ENCODE measurements at regions not wholly inside any gene's neighbourhood (a gene's known extent, or its start where the extent isn't known, plus 50 kb on each side); places are given as distances from the start of the nearest gene placed in this dataset.

DNA sequence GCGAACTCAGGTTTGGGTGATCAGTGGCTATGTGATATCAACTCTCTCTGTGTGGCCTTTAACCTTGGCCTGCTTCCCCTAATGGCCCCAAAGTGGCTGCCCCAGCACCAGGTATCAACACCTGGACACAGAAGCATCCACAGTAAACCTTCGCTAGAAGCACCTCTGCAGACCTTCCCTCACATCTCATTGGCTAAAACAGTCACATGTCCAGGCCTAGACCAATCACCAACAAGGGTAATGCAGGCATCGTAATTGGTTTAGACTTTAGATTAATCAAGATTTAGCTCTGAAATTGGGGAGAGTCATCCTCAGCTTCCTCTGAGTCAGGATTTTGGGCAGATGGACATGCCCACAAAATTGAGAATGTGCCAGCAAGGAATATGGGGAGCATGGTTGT lies 92.5 kb upstream of the MYL2 start:
- TF ChIP-seq POLR2A (IDR thresholded peaks at IDR 0.05; ENCODE audit: borderline replicate concordance, extremely low read depth, insufficient read depth, insufficient read length) (no peak), EZH2 (IDR thresholded peaks at IDR 0.05) (no peak), POLR2AphosphoS5 (IDR thresholded peaks at IDR 0.05; ENCODE audit: low read depth, low read length) (no peak), ATF3 (IDR thresholded peaks at IDR 0.05) (no peak), CEBPB (IDR thresholded peaks at IDR 0.05; ENCODE audit: low read depth) (no peak), EZH2phosphoT487 (IDR thresholded peaks at IDR 0.05; ENCODE audit: borderline replicate concordance) (no peak), JUND (IDR thresholded peaks at IDR 0.05) (no peak)
- TF ChIP-seq, protein P1, sequence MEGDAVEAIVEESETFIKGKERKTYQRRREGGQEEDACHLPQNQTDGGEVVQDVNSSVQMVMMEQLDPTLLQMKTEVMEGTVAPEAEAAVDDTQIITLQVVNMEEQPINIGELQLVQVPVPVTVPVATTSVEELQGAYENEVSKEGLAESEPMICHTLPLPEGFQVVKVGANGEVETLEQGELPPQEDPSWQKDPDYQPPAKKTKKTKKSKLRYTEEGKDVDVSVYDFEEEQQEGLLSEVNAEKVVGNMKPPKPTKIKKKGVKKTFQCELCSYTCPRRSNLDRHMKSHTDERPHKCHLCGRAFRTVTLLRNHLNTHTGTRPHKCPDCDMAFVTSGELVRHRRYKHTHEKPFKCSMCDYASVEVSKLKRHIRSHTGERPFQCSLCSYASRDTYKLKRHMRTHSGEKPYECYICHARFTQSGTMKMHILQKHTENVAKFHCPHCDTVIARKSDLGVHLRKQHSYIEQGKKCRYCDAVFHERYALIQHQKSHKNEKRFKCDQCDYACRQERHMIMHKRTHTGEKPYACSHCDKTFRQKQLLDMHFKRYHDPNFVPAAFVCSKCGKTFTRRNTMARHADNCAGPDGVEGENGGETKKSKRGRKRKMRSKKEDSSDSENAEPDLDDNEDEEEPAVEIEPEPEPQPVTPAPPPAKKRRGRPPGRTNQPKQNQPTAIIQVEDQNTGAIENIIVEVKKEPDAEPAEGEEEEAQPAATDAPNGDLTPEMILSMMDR (IDR thresholded peaks at IDR 0.05 in 2 of 3, conservative IDR thresholded peaks at IDR 0.05 in 1 of 3; ENCODE audit: borderline replicate concordance in 1 of 3, insufficient read depth in 1 of 3, low read depth in 2 of 3, low read length in 2 of 3): no peak
